ENCODE measurements at regions not wholly inside any gene's neighbourhood (a gene's known extent, or its start where the extent isn't known, plus 50 kb on each side); places are given as distances from the start of the nearest gene placed in this dataset.
"Not testable (repeated sequence)": the region's sequence is repeated elsewhere in the genome, so short reads cannot be mapped to it uniquely, and the experiment has no call there.

DNA sequence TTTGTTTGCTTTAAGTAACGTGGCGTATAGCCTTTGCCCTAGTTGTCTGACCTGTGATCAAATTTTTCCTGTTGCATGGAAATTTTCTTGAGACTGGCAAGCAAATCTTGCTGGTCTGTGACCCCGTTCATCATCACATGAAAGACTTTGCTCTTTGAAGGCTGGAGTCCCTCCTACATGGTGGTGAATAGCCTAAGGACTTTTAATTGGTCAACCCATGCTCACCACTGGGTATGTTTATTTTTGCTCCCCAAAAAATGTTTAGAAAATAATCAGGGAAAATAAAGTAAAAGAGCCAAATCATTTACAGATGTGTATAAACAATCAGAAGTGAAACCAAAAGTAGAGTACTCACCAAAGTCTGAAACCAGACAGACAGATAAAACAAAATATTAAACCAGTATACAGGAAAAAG, 1075.3 kb upstream of the ALCAM start:
- Mint-ChIP-seq H3K36me3 (no peaks in the 10 kb centered on the region), H3K4me3 (peak overlapping the region; percentile 54), H3K9me3 (peaks cover 2% of the 10 kb centered on the region), H3K27ac (no peak overlapping the region), H3K4me1 (peaks cover 2% of the 10 kb centered on the region), H3K27me3 (no peaks in the 10 kb centered on the region)
- POLR2A ChIA-PET: no interaction called here
- ATAC-seq (ENCODE audit: low read depth): no peak
- no peak for DNase-seq

GRCh38 chr3:104291878-104292277, 1074.8 kb upstream of the ALCAM start:
- POLR2A ChIA-PET: no interaction called here
- Mint-ChIP-seq H3K9me3 (no peaks in the 10 kb centered on the region), H3K27me3 (no peaks in the 10 kb centered on the region), H3K27ac (no peak overlapping the region), H3K4me1 (peaks cover 2% of the 10 kb centered on the region), H3K36me3 (no peaks in the 10 kb centered on the region), H3K4me3 (peak overlapping the region; percentile 54)
- ATAC-seq (ENCODE audit: low read depth) (no peak), DNase-seq (no peak)

DNA sequence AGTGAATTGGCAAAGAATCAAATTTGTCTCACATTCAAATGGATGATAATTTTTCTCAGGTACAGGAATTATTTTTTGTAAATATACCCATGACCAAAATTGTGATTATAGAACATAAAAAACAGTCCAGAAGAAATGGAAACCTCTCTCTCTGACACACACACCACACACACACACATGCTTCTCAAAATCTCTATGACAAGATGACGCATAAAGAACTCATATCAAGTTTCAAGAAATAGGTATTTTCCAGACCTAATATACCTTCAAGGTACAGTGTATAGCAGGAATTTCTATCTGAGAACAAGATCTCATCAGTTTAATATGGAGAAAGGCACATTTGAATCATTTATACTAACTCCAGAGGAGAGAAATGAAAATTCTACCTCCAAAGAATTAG, 1069.1 kb upstream of the ALCAM start:
- no peak overlapping the region for H3K4me3 Mint-ChIP-seq
- no peaks in the 10 kb centered on the region for H3K4me1 Mint-ChIP-seq
- no peaks in the 10 kb centered on the region for H3K36me3 Mint-ChIP-seq
- H3K27me3 Mint-ChIP-seq: no peaks in the 10 kb centered on the region
- H3K9me3 Mint-ChIP-seq: no peaks in the 10 kb centered on the region
- no peak for ATAC-seq (ENCODE audit: low read depth)
- POLR2A ChIA-PET: no interaction called here
- no peak overlapping the region for H3K27ac Mint-ChIP-seq
- DNase-seq: no peak

DNA sequence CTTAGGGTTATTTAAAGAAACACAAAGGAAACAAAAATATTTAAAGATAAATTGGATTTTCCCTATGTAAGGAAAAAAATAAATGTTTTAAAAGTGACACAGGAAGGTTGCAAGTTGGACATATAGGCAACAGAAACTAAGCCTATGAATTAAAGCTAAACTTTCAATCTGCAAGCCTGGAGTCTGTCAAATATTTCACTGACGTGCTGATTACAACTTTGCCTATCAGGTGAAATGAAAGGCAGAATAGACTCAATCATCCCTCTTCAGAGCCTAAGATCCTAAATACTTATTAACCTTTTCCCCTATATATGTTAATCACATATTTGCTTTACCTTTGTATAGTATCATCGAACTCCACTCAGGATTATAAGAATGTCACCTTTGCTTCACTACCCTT, 1068.0 kb upstream of the ALCAM start:
- Mint-ChIP-seq H3K9me3 (no peaks in the 10 kb centered on the region), H3K27me3 (no peaks in the 10 kb centered on the region), H3K4me3 (no peak overlapping the region), H3K36me3 (no peaks in the 10 kb centered on the region), H3K27ac (no peak overlapping the region), H3K4me1 (no peaks in the 10 kb centered on the region)
- POLR2A ChIA-PET: no interaction called here
- DNase-seq: no peak
- ATAC-seq (ENCODE audit: low read depth): no peak

- DNase-seq (no peak), ATAC-seq (ENCODE audit: low read depth) (no peak)
- Mint-ChIP-seq H3K36me3 (no peaks in the 10 kb centered on the region), H3K4me1 (no peaks in the 10 kb centered on the region), H3K27ac (no peak overlapping the region), H3K9me3 (peaks cover 5% of the 10 kb centered on the region), H3K4me3 (no peak overlapping the region), H3K27me3 (no peaks in the 10 kb centered on the region)
- POLR2A ChIA-PET: no interaction called here
Measured at GRCh38 chr3:104316118-104316517, 1050.6 kb upstream of the ALCAM start.

- Mint-ChIP-seq H3K27me3 (no peaks in the 10 kb centered on the region), H3K36me3 (no peaks in the 10 kb centered on the region), H3K9me3 (peaks cover 10% of the 10 kb centered on the region), H3K4me1 (no peaks in the 10 kb centered on the region), H3K4me3 (no peak overlapping the region), H3K27ac (no peak overlapping the region)
- POLR2A ChIA-PET: no interaction called here
- ATAC-seq (ENCODE audit: low read depth): no peak
- no peak for DNase-seq
Measured at GRCh38 chr3:104323226-104323625, 1043.5 kb upstream of the ALCAM start.

DNA sequence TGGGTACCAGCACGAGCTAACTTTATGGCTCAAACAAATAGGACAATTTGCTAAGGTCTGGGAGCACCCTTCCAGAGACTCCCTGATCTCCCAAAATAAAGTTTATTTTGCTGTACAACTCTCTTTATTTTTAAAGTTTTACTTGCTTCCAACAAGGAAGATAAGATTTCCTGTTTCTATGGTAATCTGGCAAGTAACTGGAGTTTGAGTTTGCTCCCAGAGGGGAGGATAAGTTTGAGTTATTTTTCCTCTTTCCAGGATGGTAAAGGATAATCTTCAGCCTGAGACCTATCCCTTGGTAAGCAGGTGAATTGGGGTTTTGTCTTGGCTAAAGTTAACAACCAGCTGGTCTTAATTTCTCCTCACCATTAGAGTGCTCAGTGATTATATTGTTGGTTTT, 1019.4 kb upstream of the ALCAM start:
- no peaks in the 10 kb centered on the region for H3K36me3 Mint-ChIP-seq
- no peak overlapping the region for H3K27ac Mint-ChIP-seq
- POLR2A ChIA-PET: no interaction called here
- no peaks in the 10 kb centered on the region for H3K27me3 Mint-ChIP-seq
- no peak overlapping the region for H3K4me3 Mint-ChIP-seq
- H3K4me1 Mint-ChIP-seq: no peaks in the 10 kb centered on the region
- DNase-seq: no peak
- no peak for ATAC-seq (ENCODE audit: low read depth)
- no peaks in the 10 kb centered on the region for H3K9me3 Mint-ChIP-seq

DNA sequence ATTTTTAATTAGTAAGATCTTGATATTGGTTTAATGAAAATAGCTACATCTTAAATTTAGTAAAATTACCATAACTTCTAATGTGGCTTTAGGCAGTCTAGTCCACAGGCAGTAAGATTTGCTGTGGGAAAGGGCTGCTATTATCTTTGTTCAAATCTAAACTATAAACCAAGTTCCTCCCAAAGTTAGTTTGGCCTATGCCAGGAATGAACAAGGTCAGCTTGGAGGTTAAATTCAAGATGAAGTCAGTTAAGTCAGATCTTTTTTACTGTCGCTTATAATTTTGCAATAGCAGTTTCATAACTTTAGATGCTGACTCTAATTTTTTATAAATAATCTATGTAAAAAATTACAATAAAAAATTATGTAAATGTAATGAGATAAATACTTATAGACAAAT, 1016.9 kb upstream of the ALCAM start:
- ATAC-seq (ENCODE audit: low read depth) (no peak), DNase-seq (no peak)
- Mint-ChIP-seq H3K9me3 (no peaks in the 10 kb centered on the region), H3K27me3 (no peaks in the 10 kb centered on the region), H3K36me3 (no peaks in the 10 kb centered on the region), H3K27ac (no peak overlapping the region), H3K4me1 (no peaks in the 10 kb centered on the region), H3K4me3 (no peak overlapping the region)
- POLR2A ChIA-PET: no interaction called here

DNA sequence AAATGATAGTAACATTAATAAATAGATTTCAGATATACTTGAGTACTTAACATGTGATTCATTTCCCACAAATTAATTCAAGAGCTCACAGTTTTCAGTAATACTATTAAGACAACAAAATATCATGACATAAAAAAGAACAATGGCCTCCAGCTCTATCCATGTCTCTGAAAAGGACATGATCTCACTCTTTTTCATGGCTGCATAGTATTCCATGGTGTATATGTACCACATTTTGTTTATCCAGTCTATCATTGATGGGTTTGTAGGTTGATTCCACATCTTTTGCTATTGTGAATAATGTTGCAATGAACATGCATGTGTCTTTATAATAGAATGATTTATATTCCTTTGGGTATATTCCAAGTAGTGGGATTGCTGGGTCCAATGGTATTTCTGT, 1012.8 kb upstream of the ALCAM start:
- Mint-ChIP-seq H3K27me3 (no peaks in the 10 kb centered on the region), H3K4me1 (no peaks in the 10 kb centered on the region), H3K4me3 (no peak overlapping the region), H3K9me3 (no peaks in the 10 kb centered on the region), H3K36me3 (no peaks in the 10 kb centered on the region), H3K27ac (no peak overlapping the region)
- no peak for ATAC-seq (ENCODE audit: low read depth)
- POLR2A ChIA-PET: no interaction called here
- no peak for DNase-seq

DNA sequence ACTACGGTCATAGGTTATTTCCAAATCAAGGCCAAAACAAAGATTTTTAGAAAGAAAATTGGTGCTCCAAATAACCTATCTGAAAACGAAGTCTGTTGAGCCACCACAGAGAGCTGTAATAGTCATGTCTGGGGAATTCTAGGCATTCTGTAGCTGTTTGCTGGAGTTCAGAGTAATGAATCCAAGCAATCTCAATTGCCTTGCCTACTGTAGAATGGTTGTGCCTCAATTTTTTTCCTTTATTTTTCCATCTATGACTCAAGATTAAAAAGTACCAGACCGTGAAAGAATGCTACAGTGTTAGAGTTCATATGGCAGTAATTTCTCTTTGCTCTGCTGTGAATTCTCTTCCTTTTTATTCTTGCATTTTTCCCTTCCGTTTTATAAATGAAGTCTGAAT, 1007.2 kb upstream of the ALCAM start:
- POLR2A ChIA-PET: no interaction called here
- Mint-ChIP-seq H3K27ac (no peak overlapping the region), H3K36me3 (no peaks in the 10 kb centered on the region), H3K4me1 (no peaks in the 10 kb centered on the region), H3K9me3 (no peaks in the 10 kb centered on the region), H3K4me3 (no peak overlapping the region), H3K27me3 (no peaks in the 10 kb centered on the region)
- no peak for DNase-seq
- ATAC-seq (ENCODE audit: low read depth): no peak

DNA sequence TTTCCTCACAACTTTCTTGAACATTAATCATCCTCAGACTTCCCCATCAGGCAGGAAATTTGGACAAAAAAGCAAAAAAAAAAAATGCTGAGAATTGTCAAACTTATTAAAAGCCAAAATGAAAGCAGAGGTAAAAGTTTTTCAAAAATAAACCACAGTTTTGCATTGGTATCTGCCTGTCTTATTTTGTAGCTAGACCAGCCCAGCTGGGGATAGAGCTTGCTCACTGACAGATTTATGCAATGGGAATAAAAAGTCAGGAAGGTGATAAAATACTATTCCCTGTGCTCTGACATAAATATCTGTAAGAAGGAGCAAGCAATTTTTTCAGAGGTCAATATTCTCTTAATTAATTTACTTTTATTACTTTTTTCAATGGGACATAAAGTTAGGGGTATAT, 1006.7 kb upstream of the ALCAM start:
- Mint-ChIP-seq H3K27me3 (no peaks in the 10 kb centered on the region), H3K27ac (no peak overlapping the region), H3K4me3 (no peak overlapping the region), H3K9me3 (no peaks in the 10 kb centered on the region), H3K36me3 (no peaks in the 10 kb centered on the region), H3K4me1 (no peaks in the 10 kb centered on the region)
- no peak for DNase-seq
- ATAC-seq (ENCODE audit: low read depth): no peak
- POLR2A ChIA-PET: no interaction called here

GRCh38 chr3:104361748-104362147, 1005.0 kb upstream of the ALCAM start:
- H3K27me3 Mint-ChIP-seq; POLR2A ChIA-PET; H3K27ac Mint-ChIP-seq; DNase-seq; ATAC-seq (ENCODE audit: low read depth); H3K4me1 Mint-ChIP-seq; H3K36me3 Mint-ChIP-seq; H3K9me3 Mint-ChIP-seq; H3K4me3 Mint-ChIP-seq: not testable (repeated sequence)

- Mint-ChIP-seq H3K27ac (no peak overlapping the region), H3K27me3 (no peaks in the 10 kb centered on the region), H3K4me1 (no peaks in the 10 kb centered on the region), H3K4me3 (no peak overlapping the region), H3K36me3 (no peaks in the 10 kb centered on the region), H3K9me3 (no peaks in the 10 kb centered on the region)
- no peak for DNase-seq
- POLR2A ChIA-PET: no interaction called here
- ATAC-seq (ENCODE audit: low read depth): no peak
Measured at GRCh38 chr3:104362319-104362718, 1004.4 kb upstream of the ALCAM start.

- no peak overlapping the region for H3K27ac Mint-ChIP-seq
- no peak for ATAC-seq (ENCODE audit: low read depth)
- DNase-seq: no peak
- POLR2A ChIA-PET: no interaction called here
- H3K36me3 Mint-ChIP-seq: no peaks in the 10 kb centered on the region
- H3K9me3 Mint-ChIP-seq: peaks cover under 1% of the 10 kb centered on the region
- no peaks in the 10 kb centered on the region for H3K27me3 Mint-ChIP-seq
- H3K4me1 Mint-ChIP-seq: no peaks in the 10 kb centered on the region
- no peak overlapping the region for H3K4me3 Mint-ChIP-seq
Measured at GRCh38 chr3:104367000-104367399, 999.7 kb upstream of the ALCAM start.

- POLR2A ChIA-PET: no interaction called here
Measured at GRCh38 chr3:104368760-104369159, 997.9 kb upstream of the ALCAM start.

More at GRCh38 chr3:104368760-104369159, 997.9 kb upstream of the ALCAM start:
- no peaks in the 10 kb centered on the region for H3K36me3 Mint-ChIP-seq
- ATAC-seq (ENCODE audit: low read depth): no peak
- H3K4me1 Mint-ChIP-seq: no peaks in the 10 kb centered on the region
- H3K4me3 Mint-ChIP-seq: no peak overlapping the region
- no peak overlapping the region for H3K27ac Mint-ChIP-seq
- peaks cover 2% of the 10 kb centered on the region for H3K9me3 Mint-ChIP-seq
- H3K27me3 Mint-ChIP-seq: no peaks in the 10 kb centered on the region
- no peak for DNase-seq

All from activated naive CD8-positive, alpha-beta T cell treated with anti-CD3 and anti-CD28 coated beads, Interleukin-2, amount 10 ng/mL, durations not matched to agents 7 days and 5 days (primary cell).